Tibial nerve (tissue), 4 donors: ENCODE measurements at regions not wholly inside any gene's neighbourhood (a gene's known extent, or its start where the extent isn't known, plus 50 kb on each side); places are given as distances from the start of the nearest gene placed in this dataset.

Source experiments
- EP300 ChIP-seq, 2 donors: sonication (generic); formaldehyde crosslinking; IDR thresholded peaks; one replicate each; pipeline ENCODE4 v1.6.1; 2017; ENCODE audit warnings: antibody characterized with exemption in 2 of 2, mild to moderate bottlenecking in 1 of 2
- POLR2A ChIP-seq, 2 donors: fragments of 450-650 bp; IDR thresholded peaks; one replicate each; pipeline ENCODE4 v1.6.1; 2017; ENCODE audit warnings: antibody characterized with exemption in 2 of 2, mild to moderate bottlenecking in 2 of 2, moderate library complexity in 2 of 2
- TF ChIP-seq, protein P1 (sequence below), 5 experiments: fragments of 200-600 bp in 3 of 5; fragments of 450-650 bp in 2 of 5; sonication (generic) in 3 of 5; IDR thresholded peaks; one replicate each; pipeline ENCODE4 v1.5.1; 2016 to 2019; ENCODE audit warnings: antibody characterized with exemption in 5 of 5, mild to moderate bottlenecking in 3 of 5, moderate library complexity in 2 of 5

DNA sequence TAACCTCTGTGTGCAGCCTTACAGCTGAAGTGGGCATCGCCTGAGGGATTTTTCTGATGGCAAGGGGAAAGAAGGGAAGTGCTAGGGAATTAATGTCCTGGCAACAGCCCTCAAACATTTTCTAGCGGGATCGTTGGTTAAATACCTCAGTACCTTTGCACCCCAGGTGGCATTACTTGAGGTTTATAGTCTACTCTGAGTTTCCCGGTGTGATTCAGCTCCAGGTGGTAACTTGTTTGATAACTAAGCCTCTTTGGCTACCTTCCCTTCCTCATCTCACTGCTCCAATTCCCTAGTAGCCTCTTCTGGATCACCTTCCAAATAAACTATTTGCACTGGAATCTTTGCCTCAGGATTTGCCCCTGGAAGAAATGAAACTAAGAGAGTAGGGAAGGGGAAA, 237.0 kb upstream of the SSTR1 start:
- TF ChIP-seq POLR2A (IDR thresholded peaks at IDR 0.05), result no peak
- TF ChIP-seq EP300 (IDR thresholded peaks at IDR 0.05), result no peak
- TF ChIP-seq, protein P1, sequence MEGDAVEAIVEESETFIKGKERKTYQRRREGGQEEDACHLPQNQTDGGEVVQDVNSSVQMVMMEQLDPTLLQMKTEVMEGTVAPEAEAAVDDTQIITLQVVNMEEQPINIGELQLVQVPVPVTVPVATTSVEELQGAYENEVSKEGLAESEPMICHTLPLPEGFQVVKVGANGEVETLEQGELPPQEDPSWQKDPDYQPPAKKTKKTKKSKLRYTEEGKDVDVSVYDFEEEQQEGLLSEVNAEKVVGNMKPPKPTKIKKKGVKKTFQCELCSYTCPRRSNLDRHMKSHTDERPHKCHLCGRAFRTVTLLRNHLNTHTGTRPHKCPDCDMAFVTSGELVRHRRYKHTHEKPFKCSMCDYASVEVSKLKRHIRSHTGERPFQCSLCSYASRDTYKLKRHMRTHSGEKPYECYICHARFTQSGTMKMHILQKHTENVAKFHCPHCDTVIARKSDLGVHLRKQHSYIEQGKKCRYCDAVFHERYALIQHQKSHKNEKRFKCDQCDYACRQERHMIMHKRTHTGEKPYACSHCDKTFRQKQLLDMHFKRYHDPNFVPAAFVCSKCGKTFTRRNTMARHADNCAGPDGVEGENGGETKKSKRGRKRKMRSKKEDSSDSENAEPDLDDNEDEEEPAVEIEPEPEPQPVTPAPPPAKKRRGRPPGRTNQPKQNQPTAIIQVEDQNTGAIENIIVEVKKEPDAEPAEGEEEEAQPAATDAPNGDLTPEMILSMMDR (IDR thresholded peaks at IDR 0.05), result no peak
